HL-60 (cell line): ENCODE measurements at regions not wholly inside any gene's neighbourhood (a gene's known extent, or its start where the extent isn't known, plus 50 kb on each side); places are given as distances from the start of the nearest gene placed in this dataset.

Experiments used
- DNase-seq, 2 experiments: peaks; one replicate each; pipeline ENCODE4 v3.0.0-alpha.2; 2010 to 2020; ENCODE audit warnings: low read depth in 1 of 2, low spot score in 1 of 2
- H3K27ac ChIP-seq: fragments of 250-450 bp; sonication (Bioruptor Pico); replicated peaks from 2 replicates; pipeline ENCODE4 v1.5.1; 2020; ENCODE audit warnings: mild to moderate bottlenecking, moderate library complexity
- H3K27me3 ChIP-seq: fragments of 250-450 bp; sonication (Bioruptor Pico); 2 replicates; pipeline ENCODE4 v1.5.1; 2021; ENCODE audit warnings: mild to moderate bottlenecking, moderate library complexity; ENCODE audit not compliant: insufficient read depth, poor library complexity, severe bottlenecking
- H3K4me3 ChIP-seq: replicated peaks from 2 replicates; pipeline ENCODE4 v1.5.1; 2011; ENCODE audit warnings: mild to moderate bottlenecking, control low read depth, low read length; ENCODE audit not compliant: insufficient read depth
- CTCF ChIP-seq: IDR thresholded peaks from one replicate; pipeline ENCODE4 v1.5.1; 2011; ENCODE audit warnings: low read length, control low read depth, inconsistent platforms; ENCODE audit not compliant: insufficient read depth
- GABPA ChIP-seq: IDR thresholded peaks from 2 replicates; pipeline ENCODE4 v1.6.1; 2012; ENCODE audit warnings: low read depth
- POLR2AphosphoS5 ChIP-seq: IDR thresholded peaks from 2 replicates; pipeline ENCODE4 v1.6.1; 2012; ENCODE audit warnings: low read depth
- REST ChIP-seq: IDR thresholded peaks from 2 replicates; pipeline ENCODE4 v1.6.1; 2012; ENCODE audit warnings: low read depth; ENCODE audit not compliant: insufficient replicate concordance
- SPI1 ChIP-seq: IDR thresholded peaks from 2 replicates; pipeline ENCODE4 v1.6.1; 2012; ENCODE audit warnings: low read depth, mild to moderate bottlenecking, borderline replicate concordance

GRCh38 chr4:22091352-22091717 is 142.8 kb upstream of the KCNIP4 start:
- Histone ChIP-seq H3K27me3 (no peaks in the 10 kb centered on the region), H3K4me3 (no peak overlapping the region), H3K27ac (no peak overlapping the region)
- no peak for DNase-seq
- TF ChIP-seq GABPA = no peak
- no peak for TF ChIP-seq REST
- TF ChIP-seq CTCF = no peak
- TF ChIP-seq POLR2AphosphoS5 = no peak
- TF ChIP-seq SPI1 = no peak

- Histone ChIP-seq H3K4me3 (no peak overlapping the region), H3K27ac (no peak overlapping the region), H3K27me3 (no peaks in the 10 kb centered on the region)
- TF ChIP-seq GABPA = no peak
- TF ChIP-seq REST = no peak
- TF ChIP-seq CTCF = no peak
- no peak for TF ChIP-seq POLR2AphosphoS5
- no peak for TF ChIP-seq SPI1
- no peak for DNase-seq
These were observed 142.2 kb upstream of the KCNIP4 start for GRCh38 chr4:22090661-22091351.

- TF ChIP-seq GABPA (no peak), REST (no peak), POLR2AphosphoS5 (no peak), CTCF (no peak), SPI1 (no peak)
- no peak overlapping the region for H3K27ac ChIP-seq
- DNase-seq = no peak
- no peak overlapping the region for H3K4me3 ChIP-seq
- no peaks in the 10 kb centered on the region for H3K27me3 ChIP-seq
These were observed 129.0 kb upstream of the KCNIP4 start for GRCh38 chr4:22077571-22077970.
